Mesendoderm (in vitro differentiated cells): ENCODE measurements at regions not wholly inside any gene's neighbourhood (a gene's known extent, or its start where the extent isn't known, plus 50 kb on each side); places are given as distances from the start of the nearest gene placed in this dataset.

Source experiments
- DNase-seq: peaks from one replicate; pipeline ENCODE4 v3.0.0; 2013
- H2AK5ac ChIP-seq: 2 replicates; pipeline ENCODE4 v1.6.1; 2013; ENCODE audit warnings: low read length, inconsistent platforms
- H2BK120ac ChIP-seq: 2 replicates; pipeline ENCODE4 v1.6.1; 2013; ENCODE audit warnings: low read depth, mild to moderate bottlenecking, low read length, moderate library complexity, mixed read lengths
- H2BK15ac ChIP-seq: replicated peaks from 2 replicates; pipeline ENCODE4 v1.6.1; 2013; ENCODE audit warnings: low read depth, mild to moderate bottlenecking, moderate library complexity
- H2BK5ac ChIP-seq: 2 replicates; pipeline ENCODE4 v1.6.1; 2013; ENCODE audit warnings: low read length, inconsistent platforms
- H3K18ac ChIP-seq: 2 replicates; pipeline ENCODE4 v1.6.1; 2013; ENCODE audit warnings: mild to moderate bottlenecking, low read length, mixed read lengths
- H3K23ac ChIP-seq: one replicate; pipeline ENCODE4 v1.6.1; 2013; ENCODE audit warnings: low read length
- H3K27ac ChIP-seq: 2 replicates; pipeline ENCODE4 v1.5.1; 2013; ENCODE audit warnings: low read depth, mild to moderate bottlenecking, inconsistent platforms, low read length, moderate library complexity
- H3K27me3 ChIP-seq: 2 replicates; pipeline ENCODE4 v1.6.1; 2013; ENCODE audit warnings: low read length, control low read depth, mild to moderate bottlenecking, inconsistent platforms; ENCODE audit not compliant: insufficient read depth, poor library complexity
- H3K36me3 ChIP-seq: 2 replicates; pipeline ENCODE4 v1.6.1; 2013; ENCODE audit warnings: low read length, inconsistent platforms; ENCODE audit not compliant: control insufficient read depth, insufficient read depth
- H3K4ac ChIP-seq: one replicate; pipeline ENCODE4 v1.6.1; 2013; ENCODE audit warnings: low read depth, mild to moderate bottlenecking, low read length, moderate library complexity
- H3K4me1 ChIP-seq: 2 replicates; pipeline ENCODE4 v1.6.1; 2013; ENCODE audit warnings: low read depth, low read length, inconsistent platforms; ENCODE audit not compliant: control insufficient read depth
- H3K4me2 ChIP-seq: 2 replicates; pipeline ENCODE4 v1.6.1; 2013; ENCODE audit warnings: low read length
- H3K4me3 ChIP-seq: 2 replicates; pipeline ENCODE4 v1.5.1; 2013; ENCODE audit warnings: mild to moderate bottlenecking, low read length
- H3K56ac ChIP-seq: one replicate; pipeline ENCODE4 v1.6.1; 2013; ENCODE audit warnings: low read length
- H3K79me1 ChIP-seq: 2 replicates; pipeline ENCODE4 v1.6.1; 2013; ENCODE audit warnings: low read length, inconsistent platforms
- H3K79me2 ChIP-seq: 2 replicates; pipeline ENCODE4 v1.6.1; 2013; ENCODE audit warnings: mild to moderate bottlenecking, low read length; ENCODE audit not compliant: control insufficient read depth, insufficient read depth
- H3K9ac ChIP-seq: 2 replicates; pipeline ENCODE4 v1.6.1; 2013; ENCODE audit warnings: low read length, inconsistent platforms
- H4K5ac ChIP-seq: one replicate; pipeline ENCODE4 v1.6.1; 2013; ENCODE audit warnings: low read length
- H4K8ac ChIP-seq: one replicate; pipeline ENCODE4 v1.6.1; 2013; ENCODE audit warnings: low read depth, mild to moderate bottlenecking, control low read depth, low read length, moderate library complexity
- WGBS: extraction: QIAGEN DNeasy Blood & Tissue Kit; methylation state at CpG from one replicate; pipeline ENCODE4 v1.1.7; 2013; ENCODE audit warnings: low lambda C conversion rate, missing lambda C conversion rate; ENCODE audit not compliant: insufficient coverage; ENCODE audit errors: extremely low coverage; 5-methylcytosine and 5-hydroxymethylcytosine counted together

GRCh38 chr12:127143020-127143419 lies 1124.0 kb upstream of the TMEM132C start:
- H3K23ac ChIP-seq: no peak overlapping the region
- no peaks in the 10 kb centered on the region for H3K36me3 ChIP-seq
- no CpG with 5 or more reads among the region's 6 CpGs for WGBS
- H3K27ac ChIP-seq: no peak overlapping the region
- H2BK120ac ChIP-seq: no peak overlapping the region
- H3K79me2 ChIP-seq: no peaks in the 10 kb centered on the region
- no peak overlapping the region for H4K5ac ChIP-seq
- no peak overlapping the region for H2AK5ac ChIP-seq
- peak; percentile 49 for DNase-seq
- H2BK5ac ChIP-seq: no peak overlapping the region
- no peak overlapping the region for H2BK15ac ChIP-seq
- H3K9ac ChIP-seq: no peak overlapping the region
- H3K18ac ChIP-seq: no peak overlapping the region
- H3K4me3 ChIP-seq: no peak overlapping the region
- H3K4me1 ChIP-seq: peaks cover 3% of the 10 kb centered on the region
- no peaks in the 10 kb centered on the region for H3K27me3 ChIP-seq
- H3K79me1 ChIP-seq: no peaks in the 10 kb centered on the region
- no peak overlapping the region for H3K4me2 ChIP-seq
- H3K56ac ChIP-seq: no peak overlapping the region
- H3K4ac ChIP-seq: no peak overlapping the region
- no peak overlapping the region for H4K8ac ChIP-seq

GRCh38 chr12:127144770-127145169 lies 1122.2 kb upstream of the TMEM132C start:
- Histone ChIP-seq H3K4me3 (no peak overlapping the region), H4K5ac (no peak overlapping the region), H2BK5ac (no peak overlapping the region), H2BK120ac (no peak overlapping the region), H2AK5ac (no peak overlapping the region), H3K18ac (no peak overlapping the region), H3K56ac (no peak overlapping the region), H3K36me3 (no peaks in the 10 kb centered on the region), H3K4me1 (peaks cover 3% of the 10 kb centered on the region), H3K27me3 (no peaks in the 10 kb centered on the region), H3K79me1 (no peaks in the 10 kb centered on the region), H3K4ac (no peak overlapping the region), H3K4me2 (no peak overlapping the region), H4K8ac (no peak overlapping the region), H2BK15ac (no peak overlapping the region), H3K79me2 (no peaks in the 10 kb centered on the region), H3K23ac (no peak overlapping the region), H3K27ac (no peak overlapping the region), H3K9ac (no peak overlapping the region)
- no peak for DNase-seq
- no CpG with 5 or more reads among the region's 5 CpGs for WGBS

GRCh38 chr12:127145241-127145928 lies 1121.6 kb upstream of the TMEM132C start:
- Histone ChIP-seq H3K4me3 (no peak overlapping the region), H3K9ac (no peak overlapping the region), H3K4ac (no peak overlapping the region), H3K23ac (no peak overlapping the region), H3K79me1 (no peaks in the 10 kb centered on the region), H2AK5ac (no peak overlapping the region), H2BK5ac (no peak overlapping the region), H3K79me2 (no peaks in the 10 kb centered on the region), H4K5ac (no peak overlapping the region), H3K4me2 (no peak overlapping the region), H3K56ac (no peak overlapping the region), H3K27ac (no peak overlapping the region), H4K8ac (no peak overlapping the region), H3K18ac (no peak overlapping the region), H2BK120ac (no peak overlapping the region), H3K4me1 (peaks cover 3% of the 10 kb centered on the region), H3K27me3 (no peaks in the 10 kb centered on the region), H3K36me3 (no peaks in the 10 kb centered on the region), H2BK15ac (no peak overlapping the region)
- no CpG with 5 or more reads among the region's 6 CpGs for WGBS
- DNase-seq: no peak

- Histone ChIP-seq H3K18ac (no peak overlapping the region), H3K27me3 (no peaks in the 10 kb centered on the region), H2BK120ac (no peak overlapping the region), H3K56ac (no peak overlapping the region), H3K27ac (no peak overlapping the region), H3K4me1 (peaks cover 3% of the 10 kb centered on the region), H3K23ac (no peak overlapping the region), H4K8ac (no peak overlapping the region), H3K9ac (no peak overlapping the region), H3K79me1 (no peaks in the 10 kb centered on the region), H3K36me3 (no peaks in the 10 kb centered on the region), H2BK15ac (no peak overlapping the region), H3K79me2 (no peaks in the 10 kb centered on the region), H3K4me3 (no peak overlapping the region), H4K5ac (no peak overlapping the region), H3K4me2 (no peak overlapping the region), H2BK5ac (no peak overlapping the region), H3K4ac (no peak overlapping the region), H2AK5ac (no peak overlapping the region)
- no CpG with 5 or more reads among the region's 85 CpGs for WGBS
- DNase-seq: no peak
Measured at GRCh38 chr12:127145929-127146789, 1120.8 kb upstream of the TMEM132C start.

GRCh38 chr12:127146991-127147718 lies 1119.8 kb upstream of the TMEM132C start:
- DNase-seq: peak; percentile 18
- Histone ChIP-seq H3K27me3 (no peaks in the 10 kb centered on the region), H3K36me3 (no peaks in the 10 kb centered on the region), H2BK15ac (no peak overlapping the region), H3K23ac (no peak overlapping the region), H3K4me3 (no peak overlapping the region), H3K4ac (no peak overlapping the region), H2AK5ac (peak overlapping the region; percentile 24), H2BK120ac (no peak overlapping the region), H3K18ac (no peak overlapping the region), H3K9ac (no peak overlapping the region), H3K4me2 (no peak overlapping the region), H3K27ac (no peak overlapping the region), H3K79me2 (no peaks in the 10 kb centered on the region), H4K5ac (no peak overlapping the region), H3K4me1 (peaks cover 3% of the 10 kb centered on the region), H4K8ac (no peak overlapping the region), H3K79me1 (no peaks in the 10 kb centered on the region), H3K56ac (peak overlapping the region; percentile 34), H2BK5ac (no peak overlapping the region)
- no CpG with 5 or more reads among the region's 4 CpGs for WGBS
